Mesenchymal stem cell (in vitro differentiated cells and primary cell): ENCODE measurements at regions not wholly inside any gene's neighbourhood (a gene's known extent, or its start where the extent isn't known, plus 50 kb on each side); places are given as distances from the start of the nearest gene placed in this dataset.

Experiments
- DNase-seq: peaks from one replicate; pipeline ENCODE4 v3.0.0-alpha.2; 2013
- H2AFZ ChIP-seq: one replicate; pipeline ENCODE4 v1.6.1; 2013; ENCODE audit warnings: low read depth, mild to moderate bottlenecking, control low read depth, inconsistent platforms, low read length, moderate library complexity
- H2AK5ac ChIP-seq: 2 replicates; pipeline ENCODE4 v1.6.1; 2013; ENCODE audit warnings: low read length, moderate library complexity, mild to moderate bottlenecking, inconsistent platforms; ENCODE audit not compliant: severe bottlenecking
- H2BK120ac ChIP-seq: one replicate; pipeline ENCODE4 v1.6.1; 2013; ENCODE audit warnings: low read depth, mild to moderate bottlenecking, inconsistent platforms, low read length, moderate library complexity
- H2BK12ac ChIP-seq, 2 experiments: one replicate each; pipeline ENCODE4 v1.6.1; 2013; ENCODE audit warnings: inconsistent platforms in 2 of 2, low read length in 2 of 2, mild to moderate bottlenecking in 2 of 2, moderate library complexity in 2 of 2, control low read depth in 1 of 2
- H2BK15ac ChIP-seq: one replicate; pipeline ENCODE4 v1.6.1; 2013; ENCODE audit warnings: mild to moderate bottlenecking, low read depth, inconsistent platforms; ENCODE audit not compliant: poor library complexity, severe bottlenecking
- H2BK5ac ChIP-seq: 2 replicates; pipeline ENCODE4 v1.6.1; 2013; ENCODE audit warnings: low read depth, mild to moderate bottlenecking, low read length, control low read depth, inconsistent platforms; ENCODE audit not compliant: poor library complexity, severe bottlenecking
- H3K14ac ChIP-seq, 2 experiments: one replicate each; pipeline ENCODE4 v1.6.1; 2013; ENCODE audit warnings: inconsistent platforms in 2 of 2, low read length in 2 of 2, control low read depth in 1 of 2, mild to moderate bottlenecking in 1 of 2, moderate library complexity in 1 of 2
- H3K18ac ChIP-seq, 2 experiments: one replicate each; pipeline ENCODE4 v1.6.1; 2013; ENCODE audit warnings: inconsistent platforms in 2 of 2, low read length in 2 of 2, control low read depth in 1 of 2, low read depth in 1 of 2, mild to moderate bottlenecking in 1 of 2
- H3K23ac ChIP-seq, 2 experiments: one replicate each; pipeline ENCODE4 v1.6.1; 2013; ENCODE audit warnings: inconsistent platforms in 2 of 2, low read length in 2 of 2, mild to moderate bottlenecking in 2 of 2, moderate library complexity in 2 of 2, control low read depth in 1 of 2
- H3K27ac ChIP-seq: 2 replicates; pipeline ENCODE4 v1.5.1; 2013; ENCODE audit warnings: mild to moderate bottlenecking, moderate library complexity, low read length, control low read depth, inconsistent platforms; ENCODE audit not compliant: poor library complexity, severe bottlenecking
- H3K27me3 ChIP-seq, 2 experiments: 2 replicates each; pipeline versions ENCODE4 v1.6.1 to v1.7.0; 2013; ENCODE audit warnings: low read length in 2 of 2, mild to moderate bottlenecking in 2 of 2, moderate library complexity in 2 of 2, control low read depth in 1 of 2, inconsistent platforms in 1 of 2; ENCODE audit not compliant: control insufficient read depth in 1 of 2, insufficient read depth in 1 of 2
- H3K36me3 ChIP-seq, 2 experiments: 2 replicates each; pipeline versions ENCODE4 v1.6.1 to v1.7.0; 2013; ENCODE audit warnings: low read length in 2 of 2, control low read depth in 1 of 2, inconsistent platforms in 1 of 2, low read depth in 1 of 2, mild to moderate bottlenecking in 1 of 2; ENCODE audit not compliant: insufficient read depth in 2 of 2, control insufficient read depth in 1 of 2
- H3K4ac ChIP-seq, 2 experiments: one replicate each; pipeline ENCODE4 v1.6.1; 2013; ENCODE audit warnings: inconsistent platforms in 2 of 2, low read length in 2 of 2, mild to moderate bottlenecking in 2 of 2, moderate library complexity in 2 of 2, control low read depth in 1 of 2, low read depth in 1 of 2
- H3K4me1 ChIP-seq: 2 replicates; pipeline ENCODE4 v1.6.1; 2013; ENCODE audit warnings: low read depth, low read length, control low read depth; ENCODE audit not compliant: control insufficient read depth, insufficient read depth
- H3K4me2 ChIP-seq: 2 replicates; pipeline ENCODE4 v1.6.1; 2013; ENCODE audit warnings: low read length, mild to moderate bottlenecking, inconsistent platforms; ENCODE audit not compliant: poor library complexity, severe bottlenecking
- H3K4me3 ChIP-seq, 2 experiments: 2 replicates each; pipeline versions ENCODE4 v1.5.1 to v1.7.0; 2013; ENCODE audit warnings: low read length in 2 of 2, mild to moderate bottlenecking in 2 of 2, control low read depth in 1 of 2, low read depth in 1 of 2; ENCODE audit not compliant: insufficient read depth in 1 of 2
- H3K79me1 ChIP-seq: replicated peaks from 2 replicates; pipeline ENCODE4 v1.6.1; 2013; ENCODE audit warnings: mild to moderate bottlenecking, control low read depth, low read length, inconsistent platforms; ENCODE audit not compliant: poor library complexity, severe bottlenecking
- H3K9ac ChIP-seq: 2 replicates; pipeline ENCODE4 v1.7.0; 2013; ENCODE audit warnings: mild to moderate bottlenecking, low read length, moderate library complexity
- H3K9me3 ChIP-seq: 2 replicates; pipeline ENCODE4 v1.7.0; 2013; ENCODE audit warnings: mild to moderate bottlenecking, low read length; ENCODE audit not compliant: control insufficient read depth
- H4K8ac ChIP-seq: one replicate; pipeline ENCODE4 v1.6.1; 2013; ENCODE audit warnings: inconsistent platforms, mild to moderate bottlenecking, low read length, moderate library complexity
- H4K91ac ChIP-seq: one replicate; pipeline ENCODE4 v1.6.1; 2013; ENCODE audit warnings: mild to moderate bottlenecking, low read length, inconsistent platforms
- WGBS: methylation state at CpG from one replicate; pipeline ENCODE4 v1.1.7; 2013; ENCODE audit warnings: mixed read lengths; 5-methylcytosine and 5-hydroxymethylcytosine counted together

- Histone ChIP-seq H2BK12ac (no peak overlapping the region), H3K36me3 (no peaks in the 10 kb centered on the region), H3K4me2 (no peak overlapping the region), H2BK15ac (no peak overlapping the region), H2AFZ (no peak overlapping the region), H3K18ac (no peak overlapping the region), H2BK5ac (no peak overlapping the region), H3K4me1 (peaks cover 1% of the 10 kb centered on the region), H2AK5ac (no peak overlapping the region), H3K9me3 (no peaks in the 10 kb centered on the region), H3K23ac (no peak overlapping the region), H3K14ac (peak overlapping the region in 1 of 2 experiments; percentile 41), H3K9ac (no peak overlapping the region), H2BK120ac (no peak overlapping the region), H4K91ac (no peak overlapping the region), H3K27me3 (no peaks in the 10 kb centered on the region), H3K4me3 (no peak overlapping the region), H3K79me1 (no peaks in the 10 kb centered on the region), H3K4ac (no peak overlapping the region), H4K8ac (no peak overlapping the region), H3K27ac (no peak overlapping the region)
- 100% methylated on average over 1 of the region's 1 CpG for WGBS
- DNase-seq = no peak
Observed at GRCh38 chr10:36269222-36269621, 627.1 kb upstream of the FZD8 start.

- Histone ChIP-seq H3K18ac (no peak overlapping the region), H2BK5ac (no peak overlapping the region), H3K27me3 (no peaks in the 10 kb centered on the region), H3K9me3 (no peaks in the 10 kb centered on the region), H3K23ac (no peak overlapping the region), H3K4ac (no peak overlapping the region), H2AFZ (peak overlapping the region; percentile 29), H3K79me1 (no peaks in the 10 kb centered on the region), H2AK5ac (no peak overlapping the region), H2BK12ac (no peak overlapping the region), H2BK120ac (no peak overlapping the region), H4K91ac (no peak overlapping the region), H3K4me1 (peaks cover 1% of the 10 kb centered on the region), H3K27ac (no peak overlapping the region), H4K8ac (no peak overlapping the region), H3K9ac (no peak overlapping the region), H3K4me2 (no peak overlapping the region), H3K36me3 (no peaks in the 10 kb centered on the region), H3K4me3 (no peak overlapping the region), H2BK15ac (no peak overlapping the region), H3K14ac (no peak overlapping the region)
- WGBS = no CpG with 5 or more reads among the region's 1 CpG
- peak; percentile 34 for DNase-seq
Observed at GRCh38 chr10:36266923-36267322, 624.8 kb upstream of the FZD8 start.

DNA sequence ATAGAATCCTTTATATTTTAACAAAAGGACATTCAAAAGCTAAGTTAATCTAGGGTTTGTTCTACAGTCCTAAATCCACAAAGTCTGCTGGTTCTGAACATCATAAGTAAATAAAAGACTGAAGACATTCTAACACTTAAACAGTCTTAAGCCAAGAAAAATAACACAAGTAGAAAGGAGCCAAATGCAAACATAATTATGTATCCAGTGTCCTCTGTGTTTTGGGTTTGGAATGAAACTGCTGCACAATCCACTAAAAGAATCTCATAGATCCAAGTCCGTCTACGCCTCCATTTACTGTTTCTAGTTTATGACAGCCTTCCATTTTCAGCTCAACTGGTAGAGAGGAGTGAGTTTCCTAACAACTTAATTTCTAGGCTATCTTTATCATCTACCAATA lies 623.6 kb upstream of the FZD8 start:
- Histone ChIP-seq H3K9me3 (no peaks in the 10 kb centered on the region), H3K27me3 (no peaks in the 10 kb centered on the region), H3K9ac (no peak overlapping the region), H2BK120ac (no peak overlapping the region), H3K23ac (no peak overlapping the region), H2BK12ac (no peak overlapping the region), H3K18ac (no peak overlapping the region), H2AK5ac (no peak overlapping the region), H3K79me1 (no peaks in the 10 kb centered on the region), H3K4me3 (no peak overlapping the region), H4K91ac (no peak overlapping the region), H3K36me3 (no peaks in the 10 kb centered on the region), H3K14ac (no peak overlapping the region), H2BK15ac (no peak overlapping the region), H2BK5ac (no peak overlapping the region), H4K8ac (no peak overlapping the region), H3K4ac (no peak overlapping the region), H3K4me2 (no peak overlapping the region), H3K4me1 (peaks cover 1% of the 10 kb centered on the region), H2AFZ (no peak overlapping the region), H3K27ac (no peak overlapping the region)
- WGBS = 86% methylated on average over 2 of the region's 2 CpGs
- no peak for DNase-seq

DNA sequence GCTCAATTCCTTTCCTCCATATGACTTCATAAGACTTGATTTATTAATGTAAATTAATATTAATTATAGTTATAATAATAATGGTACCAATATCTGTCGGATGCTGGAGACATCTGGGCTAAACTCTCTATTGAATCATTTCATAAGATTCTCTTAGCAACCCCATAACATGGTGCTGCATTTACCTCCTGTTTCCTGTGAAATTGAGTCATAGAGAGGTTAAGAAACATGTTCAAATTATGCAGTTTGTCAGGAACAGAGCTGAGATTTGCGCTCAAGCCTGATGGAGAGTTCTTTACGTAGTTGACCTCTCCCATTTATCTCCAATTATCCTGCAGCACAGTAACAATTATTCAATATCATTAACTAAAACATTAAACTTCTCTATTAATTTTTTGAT lies 621.8 kb upstream of the FZD8 start:
- no peak for DNase-seq

More for the DNA sequence above, 621.8 kb upstream of the FZD8 start:
- H3K4ac ChIP-seq = no peak overlapping the region
- no peaks in the 10 kb centered on the region for H3K9me3 ChIP-seq
- no peak overlapping the region for H3K4me2 ChIP-seq
- H2BK120ac ChIP-seq = no peak overlapping the region
- H4K8ac ChIP-seq = no peak overlapping the region
- no peaks in the 10 kb centered on the region for H3K27me3 ChIP-seq
- H3K14ac ChIP-seq = no peak overlapping the region
- H2BK5ac ChIP-seq = no peak overlapping the region
- no peak overlapping the region for H2AFZ ChIP-seq
- no peak overlapping the region for H3K9ac ChIP-seq
- WGBS = 81% methylated on average over 2 of the region's 3 CpGs
- no peak overlapping the region for H4K91ac ChIP-seq
- H2BK12ac ChIP-seq = no peak overlapping the region
- no peak overlapping the region for H2BK15ac ChIP-seq
- H3K36me3 ChIP-seq = no peaks in the 10 kb centered on the region
- H3K4me3 ChIP-seq = no peak overlapping the region
- peaks cover 1% of the 10 kb centered on the region for H3K4me1 ChIP-seq
- no peak overlapping the region for H3K27ac ChIP-seq
- no peak overlapping the region for H3K23ac ChIP-seq
- H3K18ac ChIP-seq = no peak overlapping the region
- H2AK5ac ChIP-seq = no peak overlapping the region
- no peaks in the 10 kb centered on the region for H3K79me1 ChIP-seq
